ENCODE measurements at regions not wholly inside any gene's neighbourhood (a gene's known extent, or its start where the extent isn't known, plus 50 kb on each side); places are given as distances from the start of the nearest gene placed in this dataset.

DNA sequence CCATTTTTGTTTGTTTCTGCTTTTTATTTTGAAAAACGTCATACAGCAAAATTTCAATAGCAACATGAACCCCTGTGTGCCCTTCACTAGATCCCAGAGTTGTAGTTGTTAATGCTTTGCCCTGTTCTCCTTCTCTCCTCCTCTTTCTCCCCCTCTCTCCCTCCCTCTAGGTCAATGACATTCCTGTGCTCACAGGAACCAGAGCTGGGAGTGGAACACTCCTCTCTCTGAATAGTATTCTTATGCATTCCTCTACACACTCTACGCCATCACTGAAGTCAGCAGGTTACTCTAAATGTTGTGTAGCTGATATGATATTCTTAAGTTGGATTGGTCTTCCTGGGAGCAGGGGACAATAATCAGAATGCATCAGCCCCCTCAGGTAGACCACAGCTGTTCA is 243.4 kb downstream of the SYK start:
- DNase-seq (ENCODE audit: unreplicated experiment) = no peak
- Mint-ChIP-seq H3K36me3 (ENCODE audit: insufficient read depth, unreplicated experiment) (no peaks in the 10 kb centered on the region), H3K4me1 (ENCODE audit: insufficient read depth, unreplicated experiment) (peaks cover 18% of the 10 kb centered on the region), H3K4me3 (ENCODE audit: unreplicated experiment) (no peak overlapping the region), H3K27ac (ENCODE audit: low read depth, unreplicated experiment) (no peak overlapping the region), H3K27me3 (ENCODE audit: insufficient read depth, unreplicated experiment) (no peaks in the 10 kb centered on the region), H3K9me3 (ENCODE audit: unreplicated experiment) (no peaks in the 10 kb centered on the region)
- CTCF ChIA-PET = interaction anchor here (0.7 kb wide), 1 partner anchor 1505 kb away, joined by 4 read pairs; no protein-coding TSS in a partner anchor
- POLR2A ChIA-PET = no interaction called here
- BruUV-seq (replicated peaks) = no TSS peak
- TF ChIP-seq, protein P1, sequence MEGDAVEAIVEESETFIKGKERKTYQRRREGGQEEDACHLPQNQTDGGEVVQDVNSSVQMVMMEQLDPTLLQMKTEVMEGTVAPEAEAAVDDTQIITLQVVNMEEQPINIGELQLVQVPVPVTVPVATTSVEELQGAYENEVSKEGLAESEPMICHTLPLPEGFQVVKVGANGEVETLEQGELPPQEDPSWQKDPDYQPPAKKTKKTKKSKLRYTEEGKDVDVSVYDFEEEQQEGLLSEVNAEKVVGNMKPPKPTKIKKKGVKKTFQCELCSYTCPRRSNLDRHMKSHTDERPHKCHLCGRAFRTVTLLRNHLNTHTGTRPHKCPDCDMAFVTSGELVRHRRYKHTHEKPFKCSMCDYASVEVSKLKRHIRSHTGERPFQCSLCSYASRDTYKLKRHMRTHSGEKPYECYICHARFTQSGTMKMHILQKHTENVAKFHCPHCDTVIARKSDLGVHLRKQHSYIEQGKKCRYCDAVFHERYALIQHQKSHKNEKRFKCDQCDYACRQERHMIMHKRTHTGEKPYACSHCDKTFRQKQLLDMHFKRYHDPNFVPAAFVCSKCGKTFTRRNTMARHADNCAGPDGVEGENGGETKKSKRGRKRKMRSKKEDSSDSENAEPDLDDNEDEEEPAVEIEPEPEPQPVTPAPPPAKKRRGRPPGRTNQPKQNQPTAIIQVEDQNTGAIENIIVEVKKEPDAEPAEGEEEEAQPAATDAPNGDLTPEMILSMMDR (IDR thresholded peaks at IDR 0.05; ENCODE audit: unreplicated experiment) = no peak
- intact Hi-C loops (cut with micrococcal nuclease) = no loop called here

DNA sequence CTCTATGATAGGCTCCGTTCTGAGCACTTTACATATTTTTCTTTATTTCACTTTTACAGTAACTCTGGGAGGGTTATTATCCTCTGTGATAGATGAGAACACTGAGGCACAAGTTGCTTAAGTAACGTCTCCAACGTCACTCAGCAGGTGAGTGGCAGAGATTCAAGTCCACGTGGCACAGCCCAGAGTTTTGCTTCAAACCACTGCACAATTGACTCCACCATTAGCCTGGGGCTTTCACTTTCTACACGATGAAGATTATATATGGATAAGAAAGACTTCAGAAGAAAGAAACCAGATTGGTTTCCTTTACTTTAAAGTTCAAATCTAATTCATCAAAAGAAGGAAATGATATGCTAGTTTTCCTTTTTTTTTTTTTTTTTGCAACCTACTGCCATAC is 245.9 kb downstream of the SYK start:
- Mint-ChIP-seq H3K27me3 (ENCODE audit: insufficient read depth, unreplicated experiment) (no peaks in the 10 kb centered on the region), H3K27ac (ENCODE audit: low read depth, unreplicated experiment) (peak overlapping the region; percentile 85), H3K36me3 (ENCODE audit: insufficient read depth, unreplicated experiment) (no peaks in the 10 kb centered on the region), H3K4me3 (ENCODE audit: unreplicated experiment) (no peak overlapping the region), H3K4me1 (ENCODE audit: insufficient read depth, unreplicated experiment) (peaks cover 18% of the 10 kb centered on the region), H3K9me3 (ENCODE audit: unreplicated experiment) (peaks cover 8% of the 10 kb centered on the region)
- BruUV-seq (replicated peaks) = no TSS peak
- ChIA-PET CTCF (no interaction called here), POLR2A (no interaction called here)
- intact Hi-C loops (cut with micrococcal nuclease) = no loop called here
- peak; percentile 34 for DNase-seq (ENCODE audit: unreplicated experiment)
- TF ChIP-seq, protein P1 (IDR thresholded peaks at IDR 0.05; ENCODE audit: unreplicated experiment) = no peak

- Mint-ChIP-seq H3K27ac (ENCODE audit: low read depth, unreplicated experiment) (peak overlapping the region; percentile 85), H3K36me3 (ENCODE audit: insufficient read depth, unreplicated experiment) (no peaks in the 10 kb centered on the region), H3K27me3 (ENCODE audit: insufficient read depth, unreplicated experiment) (no peaks in the 10 kb centered on the region), H3K4me1 (ENCODE audit: insufficient read depth, unreplicated experiment) (peaks cover 18% of the 10 kb centered on the region), H3K9me3 (ENCODE audit: unreplicated experiment) (peaks cover 14% of the 10 kb centered on the region), H3K4me3 (ENCODE audit: unreplicated experiment) (no peak overlapping the region)
- POLR2A ChIA-PET = no interaction called here
- intact Hi-C loops (cut with micrococcal nuclease) = no loop called here
- peak; percentile 67 for DNase-seq (ENCODE audit: unreplicated experiment)
- CTCF ChIA-PET = no interaction called here
- BruUV-seq (replicated peaks) = no TSS peak
- TF ChIP-seq, protein P1 (IDR thresholded peaks at IDR 0.05; ENCODE audit: unreplicated experiment) = no peak
These were observed 246.5 kb downstream of the SYK start for GRCh38 chr9:91047993-91048607.

- Mint-ChIP-seq H3K27me3 (ENCODE audit: insufficient read depth, unreplicated experiment) (no peaks in the 10 kb centered on the region), H3K9me3 (ENCODE audit: unreplicated experiment) (peaks cover 14% of the 10 kb centered on the region), H3K4me3 (ENCODE audit: unreplicated experiment) (no peak overlapping the region), H3K36me3 (ENCODE audit: insufficient read depth, unreplicated experiment) (no peaks in the 10 kb centered on the region), H3K4me1 (ENCODE audit: insufficient read depth, unreplicated experiment) (peaks cover 18% of the 10 kb centered on the region), H3K27ac (ENCODE audit: low read depth, unreplicated experiment) (peak overlapping the region; percentile 85)
- DNase-seq (ENCODE audit: unreplicated experiment) = no peak
- TF ChIP-seq, protein P1 (IDR thresholded peaks at IDR 0.05; ENCODE audit: unreplicated experiment) = no peak
- intact Hi-C loops (cut with micrococcal nuclease) = no loop called here
- POLR2A ChIA-PET = interaction anchor here (1.3 kb wide), 1 partner anchor 10 kb away, joined by 4 read pairs; no protein-coding TSS in a partner anchor
- CTCF ChIA-PET = no interaction called here
- no TSS peak for BruUV-seq (replicated peaks)
These were observed 247.1 kb downstream of the SYK start for GRCh38 chr9:91048749-91049148.

Measured in MCF 10A (cell line).